Activated B cell treated with CpG ODN at 0.5 μM for 24 hours (primary cell): ENCODE measurements at regions not wholly inside any gene's neighbourhood (a gene's known extent, or its start where the extent isn't known, plus 50 kb on each side); places are given as distances from the start of the nearest gene placed in this dataset.

Source experiments
- ATAC-seq: fragments of 200-7000 bp; cut with Tn5 transposase; one replicate; pipeline ENCODE4 v1.10.0; 2021; ENCODE audit warnings: low read depth, mild to moderate bottlenecking, moderate library complexity
- CTCF ChIA-PET: fragments of 350-600 bp; sonication (Branson Sonifier 250); formaldehyde crosslinking; loops from one replicate; lab custom pipeline; 2021; ENCODE audit warnings: antibody characterized with exemption; lab: Charles Lee
- POLR2A ChIA-PET: fragments of 350-600 bp; sonication (Branson Sonifier 250); formaldehyde crosslinking; loops from one replicate; lab custom pipeline; 2021; ENCODE audit warnings: antibody characterized with exemption; lab: Charles Lee
- DNase-seq: peaks from one replicate; pipeline ENCODE4 v3.0.0; 2022
- H3K27ac Mint-ChIP-seq: one replicate; pipeline ENCODE4 v1.8.0; 2020; ENCODE audit warnings: mixed read lengths
- H3K27me3 Mint-ChIP-seq: one replicate; pipeline ENCODE4 v1.8.0; 2021; ENCODE audit warnings: mixed read lengths
- H3K36me3 Mint-ChIP-seq: one replicate; pipeline ENCODE4 v1.8.0; 2021; ENCODE audit warnings: low read depth, mixed read lengths
- H3K4me1 Mint-ChIP-seq: one replicate; pipeline ENCODE4 v1.8.0; 2021; ENCODE audit warnings: mixed read lengths
- H3K4me3 Mint-ChIP-seq: one replicate; pipeline ENCODE4 v1.8.0; 2020; ENCODE audit warnings: mild to moderate bottlenecking, mixed read lengths
- H3K9me3 Mint-ChIP-seq: one replicate; pipeline ENCODE4 v1.8.0; 2020; ENCODE audit warnings: mixed read lengths
- CTCF ChIP-seq: fragments of 200-600 bp; IDR thresholded peaks from one replicate; pipeline ENCODE4 v1.8.0; 2022; ENCODE audit warnings: antibody characterized with exemption, mild to moderate bottlenecking
- intact Hi-C: fragments of 100-400 bp; cut with micrococcal nuclease; formaldehyde crosslinking; loops from one replicate; pipeline ENCODE4 v1.15.1; 2024

DNA sequence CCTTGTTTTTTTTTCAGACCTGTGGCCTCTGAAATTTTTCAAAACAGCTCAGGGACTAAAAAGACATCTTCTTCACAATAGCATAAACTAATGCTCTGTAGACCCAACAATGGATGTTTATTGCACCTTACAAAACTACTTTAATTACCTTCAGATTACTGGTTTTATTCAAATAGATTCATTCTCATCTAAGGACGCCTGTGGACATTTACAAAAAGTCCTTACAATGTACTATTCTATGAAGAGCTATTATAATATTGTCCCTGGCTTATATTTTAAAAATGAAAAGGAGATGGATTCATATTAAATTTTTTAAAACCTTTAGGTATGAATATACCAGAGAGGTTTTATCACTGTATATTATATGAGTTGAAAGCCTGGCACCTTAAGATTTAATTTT is 238.4 kb upstream of the NR5A2 start:
- Mint-ChIP-seq H3K4me3 (no peak overlapping the region), H3K4me1 (no peaks in the 10 kb centered on the region), H3K9me3 (no peaks in the 10 kb centered on the region), H3K36me3 (no peaks in the 10 kb centered on the region), H3K27me3 (peaks cover 4% of the 10 kb centered on the region), H3K27ac (no peak overlapping the region)
- CTCF ChIA-PET, result no interaction called here
- DNase-seq (no peak), ATAC-seq (no peak)
- TF ChIP-seq CTCF, result no peak
- intact Hi-C loops, result no loop called here
- POLR2A ChIA-PET, result no interaction called here

DNA sequence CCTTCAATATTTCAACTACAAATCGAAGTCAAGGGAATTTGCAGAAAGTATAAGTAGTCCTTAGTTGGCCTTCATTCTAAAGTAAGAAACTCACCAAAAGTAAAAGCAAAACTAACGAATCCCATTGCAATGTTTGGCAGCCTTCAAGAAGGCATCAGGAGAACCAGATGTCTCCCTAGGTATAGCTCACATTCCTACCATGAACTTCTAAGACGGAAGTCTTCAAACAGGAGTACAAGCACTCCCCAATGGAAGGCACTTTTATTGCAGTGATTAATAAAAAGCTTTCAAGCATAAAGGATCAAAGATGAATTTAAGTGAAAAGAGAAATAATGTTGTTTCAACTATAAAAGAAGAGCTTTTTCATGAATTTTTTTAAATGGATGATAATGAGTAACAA is 236.0 kb upstream of the NR5A2 start:
- CTCF ChIA-PET, result no interaction called here
- intact Hi-C loops, result no loop called here
- no peak for TF ChIP-seq CTCF

GRCh38 chr1:199792874-199793273 is 234.6 kb upstream of the NR5A2 start:
- H3K4me3 Mint-ChIP-seq, result no peak overlapping the region
- peaks cover 4% of the 10 kb centered on the region for H3K27me3 Mint-ChIP-seq
- intact Hi-C loops, result no loop called here
- no peaks in the 10 kb centered on the region for H3K36me3 Mint-ChIP-seq
- ATAC-seq (no peak), DNase-seq (no peak)
- ChIA-PET POLR2A (no interaction called here), CTCF (no interaction called here)
- H3K27ac Mint-ChIP-seq, result no peak overlapping the region
- TF ChIP-seq CTCF, result no peak
- H3K4me1 Mint-ChIP-seq, result no peaks in the 10 kb centered on the region
- H3K9me3 Mint-ChIP-seq, result peaks cover 4% of the 10 kb centered on the region

More for the DNA sequence above, 236.0 kb upstream of the NR5A2 start:
- H3K4me1 Mint-ChIP-seq, result no peaks in the 10 kb centered on the region
- H3K9me3 Mint-ChIP-seq, result peaks cover 4% of the 10 kb centered on the region
- H3K27me3 Mint-ChIP-seq, result peaks cover 4% of the 10 kb centered on the region
- H3K4me3 Mint-ChIP-seq, result no peak overlapping the region
- POLR2A ChIA-PET, result no interaction called here
- DNase-seq (no peak), ATAC-seq (no peak)
- no peaks in the 10 kb centered on the region for H3K36me3 Mint-ChIP-seq
- no peak overlapping the region for H3K27ac Mint-ChIP-seq

DNA sequence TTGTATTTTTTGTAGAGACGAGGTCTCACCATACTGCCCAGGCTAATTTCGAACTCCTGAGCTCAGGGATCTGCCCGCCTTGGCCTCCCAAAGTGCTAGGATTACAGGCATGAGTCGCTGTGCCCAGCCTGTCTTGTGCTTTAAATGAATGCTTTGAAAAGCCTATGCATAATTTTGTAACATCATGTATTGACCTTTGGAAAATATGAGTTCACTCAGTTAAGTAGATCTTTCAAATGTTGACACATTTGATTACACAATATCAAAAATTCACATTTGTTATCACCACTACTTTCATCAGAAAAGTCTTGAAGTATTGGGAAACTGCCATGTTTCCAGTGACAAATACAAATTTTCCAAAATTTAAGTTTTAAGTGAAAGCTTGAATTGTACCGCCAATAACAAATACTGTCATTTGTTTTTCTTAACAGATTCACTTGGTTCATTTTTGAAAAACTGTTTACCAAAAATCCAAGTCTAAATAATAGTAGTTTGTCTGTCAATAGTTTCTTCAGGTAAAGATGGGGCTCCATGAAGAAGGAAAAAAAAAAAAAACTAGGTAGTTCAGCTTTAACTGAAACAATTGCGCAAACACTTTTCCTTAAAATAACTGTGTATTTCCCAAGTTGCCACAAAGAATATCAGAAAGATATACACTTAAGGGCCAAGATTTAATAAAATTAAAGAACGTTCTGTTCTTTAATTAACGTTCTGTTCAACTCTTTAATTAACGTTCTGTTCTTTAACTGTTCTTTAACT is 233.2 kb upstream of the NR5A2 start:
- no peak for ATAC-seq
- peaks cover 4% of the 10 kb centered on the region for H3K9me3 Mint-ChIP-seq
- H3K27ac Mint-ChIP-seq, result no peak overlapping the region
- ChIA-PET CTCF (interaction anchor here (1.3 kb wide), 1 partner anchor 110 kb away, joined by 3 read pairs; no protein-coding TSS in a partner anchor), POLR2A (interaction anchor here (0.5 kb wide), 1 partner anchor 1227 kb away, joined by 4 read pairs; no protein-coding TSS in a partner anchor)
- no peak overlapping the region for H3K4me3 Mint-ChIP-seq
- no peak for DNase-seq
- intact Hi-C loops, result no loop called here
- peaks cover 4% of the 10 kb centered on the region for H3K27me3 Mint-ChIP-seq
- H3K4me1 Mint-ChIP-seq, result no peaks in the 10 kb centered on the region
- TF ChIP-seq CTCF, result no peak
- H3K36me3 Mint-ChIP-seq, result no peaks in the 10 kb centered on the region

- Mint-ChIP-seq H3K36me3 (no peaks in the 10 kb centered on the region), H3K27me3 (peaks cover 5% of the 10 kb centered on the region), H3K4me3 (no peak overlapping the region), H3K27ac (no peak overlapping the region), H3K4me1 (no peaks in the 10 kb centered on the region), H3K9me3 (peaks cover 4% of the 10 kb centered on the region)
- ATAC-seq (no peak), DNase-seq (no peak)
- TF ChIP-seq CTCF, result no peak
- POLR2A ChIA-PET, result no interaction called here
- intact Hi-C loops, result no loop called here
- CTCF ChIA-PET, result no interaction called here
These were observed 228.4 kb upstream of the NR5A2 start for GRCh38 chr1:199799116-199799515.
